ENCODE measurements at regions not wholly inside any gene's neighbourhood (a gene's known extent, or its start where the extent isn't known, plus 50 kb on each side); places are given as distances from the start of the nearest gene placed in this dataset.
A peak's percentile ranks its signal among the peaks of the same experiment; 100 is the strongest.

GRCh38 chr22:22946131-22946530 is 58.5 kb downstream of the IGLL5 start:
- DNase-seq (ENCODE audit: low spot score in 2 of 2), result no peak
- no peak overlapping the region for H3K27ac Mint-ChIP-seq
- no peaks in the 10 kb centered on the region for H3K36me3 Mint-ChIP-seq
- ATAC-seq, result no peak
- H3K4me3 Mint-ChIP-seq, result no peak overlapping the region
- H3K4me1 Mint-ChIP-seq, result peaks cover 7% of the 10 kb centered on the region
- no peaks in the 10 kb centered on the region for H3K9me3 Mint-ChIP-seq

- Mint-ChIP-seq H3K9me3 (no peaks in the 10 kb centered on the region), H3K27ac (no peak overlapping the region), H3K36me3 (no peaks in the 10 kb centered on the region), H3K4me1 (no peaks in the 10 kb centered on the region), H3K4me3 (no peak overlapping the region)
- DNase-seq (ENCODE audit: low spot score in 2 of 2) (peak in 1 of 2 donors; percentile 37), ATAC-seq (no peak)
Observed at GRCh38 chr22:22948651-22949571, 61.3 kb downstream of the IGLL5 start.

- Mint-ChIP-seq H3K4me3 (no peak overlapping the region), H3K9me3 (no peaks in the 10 kb centered on the region), H3K36me3 (no peaks in the 10 kb centered on the region), H3K27ac (no peak overlapping the region), H3K4me1 (no peaks in the 10 kb centered on the region)
- ATAC-seq (no peak), DNase-seq (ENCODE audit: low spot score in 2 of 2) (no peak)
Observed at GRCh38 chr22:22949953-22950352, 62.3 kb downstream of the IGLL5 start.

- Mint-ChIP-seq H3K4me3 (no peak overlapping the region), H3K4me1 (no peaks in the 10 kb centered on the region), H3K9me3 (no peaks in the 10 kb centered on the region), H3K27ac (no peak overlapping the region), H3K36me3 (no peaks in the 10 kb centered on the region)
- DNase-seq (ENCODE audit: low spot score in 2 of 2) (peak in 1 of 2 donors; percentile 46), ATAC-seq (no peak)
Observed at GRCh38 chr22:22951035-22951434, 63.4 kb downstream of the IGLL5 start.

- H3K4me1 Mint-ChIP-seq, result no peaks in the 10 kb centered on the region
- H3K4me3 Mint-ChIP-seq, result no peak overlapping the region
- DNase-seq (ENCODE audit: low spot score in 2 of 2), result peak in 1 of 2 donors; percentile 35
- H3K27ac Mint-ChIP-seq, result no peak overlapping the region
- no peak for ATAC-seq
- H3K9me3 Mint-ChIP-seq, result no peaks in the 10 kb centered on the region
- H3K36me3 Mint-ChIP-seq, result no peaks in the 10 kb centered on the region
Observed at GRCh38 chr22:22952531-22953280, 65.1 kb downstream of the IGLL5 start.

- no peaks in the 10 kb centered on the region for H3K9me3 Mint-ChIP-seq
- H3K36me3 Mint-ChIP-seq, result no peaks in the 10 kb centered on the region
- no peaks in the 10 kb centered on the region for H3K4me1 Mint-ChIP-seq
- no peak for DNase-seq (ENCODE audit: low spot score in 2 of 2)
- no peak for ATAC-seq
- no peak overlapping the region for H3K27ac Mint-ChIP-seq
- no peak overlapping the region for H3K4me3 Mint-ChIP-seq
Observed at GRCh38 chr22:22953791-22954190, 66.2 kb downstream of the IGLL5 start.

- H3K9me3 Mint-ChIP-seq, result no peaks in the 10 kb centered on the region
- H3K4me3 Mint-ChIP-seq, result no peak overlapping the region
- H3K4me1 Mint-ChIP-seq, result no peaks in the 10 kb centered on the region
- DNase-seq (ENCODE audit: low spot score in 2 of 2) (no peak), ATAC-seq (no peak)
- H3K27ac Mint-ChIP-seq, result no peak overlapping the region
- no peaks in the 10 kb centered on the region for H3K36me3 Mint-ChIP-seq
Observed at GRCh38 chr22:22954656-22955055, 67.0 kb downstream of the IGLL5 start.

GRCh38 chr22:22955276-22955798 is 67.7 kb downstream of the IGLL5 start:
- H3K4me1 Mint-ChIP-seq, result no peaks in the 10 kb centered on the region
- no peak overlapping the region for H3K27ac Mint-ChIP-seq
- H3K4me3 Mint-ChIP-seq, result no peak overlapping the region
- H3K9me3 Mint-ChIP-seq, result no peaks in the 10 kb centered on the region
- no peaks in the 10 kb centered on the region for H3K36me3 Mint-ChIP-seq
- no peak for ATAC-seq
- no peak for DNase-seq (ENCODE audit: low spot score in 2 of 2)

GRCh38 chr22:22955866-22956535 is 68.4 kb downstream of the IGLL5 start:
- ATAC-seq (peak; percentile 80), DNase-seq (ENCODE audit: low spot score in 2 of 2) (peak in 1 of 2 donors; percentile 52)
- no peaks in the 10 kb centered on the region for H3K4me1 Mint-ChIP-seq
- no peak overlapping the region for H3K27ac Mint-ChIP-seq
- H3K9me3 Mint-ChIP-seq, result no peaks in the 10 kb centered on the region
- no peak overlapping the region for H3K4me3 Mint-ChIP-seq
- H3K36me3 Mint-ChIP-seq, result no peaks in the 10 kb centered on the region

- no peak overlapping the region for H3K27ac Mint-ChIP-seq
Observed at GRCh38 chr22:22957090-22957489, 69.5 kb downstream of the IGLL5 start.

GRCh38 chr22:22958621-22959020 is 71.0 kb downstream of the IGLL5 start:
- no peak for ATAC-seq
- H3K27ac Mint-ChIP-seq, result no peak overlapping the region
- no peaks in the 10 kb centered on the region for H3K36me3 Mint-ChIP-seq
- no peak overlapping the region for H3K4me3 Mint-ChIP-seq
- peaks cover 8% of the 10 kb centered on the region for H3K9me3 Mint-ChIP-seq
- no peaks in the 10 kb centered on the region for H3K4me1 Mint-ChIP-seq
- no peak for DNase-seq (ENCODE audit: low spot score in 2 of 2)

More at GRCh38 chr22:22957090-22957489, 69.5 kb downstream of the IGLL5 start:
- DNase-seq (ENCODE audit: low spot score in 2 of 2) (no peak), ATAC-seq (no peak)
- no peaks in the 10 kb centered on the region for H3K36me3 Mint-ChIP-seq
- H3K9me3 Mint-ChIP-seq, result peaks cover 8% of the 10 kb centered on the region
- no peak overlapping the region for H3K4me3 Mint-ChIP-seq
- no peaks in the 10 kb centered on the region for H3K4me1 Mint-ChIP-seq

GRCh38 chr22:22959147-22959827 is 71.7 kb downstream of the IGLL5 start:
- Mint-ChIP-seq H3K36me3 (no peaks in the 10 kb centered on the region), H3K4me1 (no peaks in the 10 kb centered on the region), H3K27ac (no peak overlapping the region), H3K9me3 (peaks cover 8% of the 10 kb centered on the region), H3K4me3 (no peak overlapping the region)
- peak; percentile 55 to 84 for DNase-seq (ENCODE audit: low spot score in 2 of 2)
- ATAC-seq, result peak; percentile 64

GRCh38 chr22:22960307-22960706 is 72.7 kb downstream of the IGLL5 start:
- Mint-ChIP-seq H3K4me1 (no peaks in the 10 kb centered on the region), H3K9me3 (peaks cover 8% of the 10 kb centered on the region), H3K36me3 (no peaks in the 10 kb centered on the region), H3K27ac (no peak overlapping the region), H3K4me3 (no peak overlapping the region)
- DNase-seq (ENCODE audit: low spot score in 2 of 2), result no peak
- ATAC-seq, result no peak

- Mint-ChIP-seq H3K27ac (no peak overlapping the region), H3K36me3 (no peaks in the 10 kb centered on the region), H3K4me3 (no peak overlapping the region), H3K4me1 (no peaks in the 10 kb centered on the region), H3K9me3 (peaks cover 8% of the 10 kb centered on the region)
- no peak for DNase-seq (ENCODE audit: low spot score in 2 of 2)
- no peak for ATAC-seq
Observed at GRCh38 chr22:22961574-22961973, 74.0 kb downstream of the IGLL5 start.

- H3K36me3 Mint-ChIP-seq, result no peaks in the 10 kb centered on the region
- no peaks in the 10 kb centered on the region for H3K4me1 Mint-ChIP-seq
- no peak overlapping the region for H3K4me3 Mint-ChIP-seq
- ATAC-seq (no peak), DNase-seq (ENCODE audit: low spot score in 2 of 2) (no peak)
- H3K27ac Mint-ChIP-seq, result no peak overlapping the region
- no peaks in the 10 kb centered on the region for H3K9me3 Mint-ChIP-seq
Observed at GRCh38 chr22:22968366-22968765, 80.8 kb downstream of the IGLL5 start.
